Astrocyte (in vitro differentiated cells and primary cell): ENCODE measurements at regions not wholly inside any gene's neighbourhood (a gene's known extent, or its start where the extent isn't known, plus 50 kb on each side); places are given as distances from the start of the nearest gene placed in this dataset.
A peak's percentile ranks its signal among the peaks of the same experiment; 100 is the strongest.

ENCODE experiments used
- DNase-seq: peaks from one replicate; pipeline ENCODE4 v3.0.0-alpha.2; 2010; ENCODE audit warnings: low read depth
- FAIRE-seq: peaks from 2 replicates; lab custom pipeline; 2011; peaks lifted over from hg19 to GRCh38; lab: Jason Lieb, UNC
- H2AFZ ChIP-seq: 2 replicates; pipeline ENCODE4 v1.6.0; 2012; ENCODE audit warnings: low read depth, low read length, inconsistent platforms
- H3K27ac ChIP-seq: 2 replicates; pipeline ENCODE4 v1.5.1; 2011; ENCODE audit warnings: low read depth, low read length, inconsistent platforms
- H3K27me3 ChIP-seq: 2 replicates; pipeline ENCODE4 v1.6.0; 2011; ENCODE audit warnings: low read length, inconsistent platforms; ENCODE audit not compliant: insufficient read depth
- H3K36me3 ChIP-seq: 2 replicates; pipeline ENCODE4 v1.5.1; 2011; ENCODE audit warnings: low read length, inconsistent platforms; ENCODE audit not compliant: insufficient read depth
- H3K4me1 ChIP-seq: 2 replicates; pipeline ENCODE4 v1.5.1; 2011; ENCODE audit warnings: low read length, inconsistent platforms; ENCODE audit not compliant: insufficient read depth
- H3K4me2 ChIP-seq: 2 replicates; pipeline ENCODE4 v1.6.0; 2012; ENCODE audit warnings: low read length, inconsistent platforms
- H3K4me3 ChIP-seq: 2 replicates; pipeline ENCODE4 v1.5.1; 2011; ENCODE audit warnings: low read depth, mild to moderate bottlenecking, low read length, inconsistent platforms; ENCODE audit not compliant: insufficient read depth
- H3K79me2 ChIP-seq: 2 replicates; pipeline ENCODE4 v1.6.0; 2012; ENCODE audit warnings: mild to moderate bottlenecking, low read length, inconsistent platforms; ENCODE audit not compliant: insufficient read depth
- H3K9ac ChIP-seq: 2 replicates; pipeline ENCODE4 v1.6.0; 2012; ENCODE audit warnings: mild to moderate bottlenecking, low read length, inconsistent platforms
- H3K9me3 ChIP-seq: 2 replicates; pipeline ENCODE4 v1.5.1; 2012; ENCODE audit warnings: low read depth, mild to moderate bottlenecking, low read length, inconsistent platforms; ENCODE audit not compliant: insufficient read depth
- H4K20me1 ChIP-seq: 2 replicates; pipeline ENCODE4 v1.6.0; 2012; ENCODE audit warnings: low read length, inconsistent platforms; ENCODE audit not compliant: insufficient read depth
- H3K27ac Mint-ChIP-seq: one replicate; pipeline ENCODE4 v1.8.0; 2021; ENCODE audit warnings: mild to moderate bottlenecking, mixed read lengths; ENCODE audit not compliant: unreplicated experiment
- H3K27me3 Mint-ChIP-seq: one replicate; pipeline ENCODE4 v1.8.0; 2021; ENCODE audit warnings: low read depth, mixed read lengths; ENCODE audit not compliant: unreplicated experiment
- H3K36me3 Mint-ChIP-seq: one replicate; pipeline ENCODE4 v1.8.0; 2021; ENCODE audit warnings: low read depth, mixed read lengths; ENCODE audit not compliant: unreplicated experiment
- H3K4me1 Mint-ChIP-seq: one replicate; pipeline ENCODE4 v1.8.0; 2021; ENCODE audit warnings: low read depth, mixed read lengths; ENCODE audit not compliant: unreplicated experiment
- H3K4me3 Mint-ChIP-seq: one replicate; pipeline ENCODE4 v1.8.0; 2021; ENCODE audit warnings: mild to moderate bottlenecking, moderate library complexity, mixed read lengths; ENCODE audit not compliant: unreplicated experiment
- H3K9me3 Mint-ChIP-seq: one replicate; pipeline ENCODE4 v1.8.0; 2021; ENCODE audit warnings: mild to moderate bottlenecking, mixed read lengths; ENCODE audit not compliant: unreplicated experiment
- CTCF ChIP-seq: IDR thresholded peaks from 2 replicates; pipeline ENCODE4 v1.5.1; 2011; ENCODE audit warnings: low read depth, mild to moderate bottlenecking, inconsistent platforms, low read length, moderate library complexity; ENCODE audit not compliant: insufficient read depth
- EZH2 ChIP-seq: IDR thresholded peaks from 2 replicates; pipeline ENCODE4 v1.6.1; 2012; ENCODE audit warnings: mild to moderate bottlenecking, low read length, inconsistent platforms; ENCODE audit not compliant: insufficient read depth

GRCh38 chr16:72467157-72467759, 295.3 kb upstream of the PMFBP1 start:
- no peak for FAIRE-seq
- DNase-seq = no peak
- H3K9me3 ChIP-seq = no peaks in the 10 kb centered on the region
- H3K4me1 Mint-ChIP-seq = peaks cover 16% of the 10 kb centered on the region
- H2AFZ ChIP-seq = no peak overlapping the region
- H3K27me3 Mint-ChIP-seq = no peaks in the 10 kb centered on the region
- H3K4me3 ChIP-seq = no peak overlapping the region
- no peak overlapping the region for H3K4me2 ChIP-seq
- no peaks in the 10 kb centered on the region for H3K79me2 ChIP-seq
- no peaks in the 10 kb centered on the region for H3K36me3 ChIP-seq
- no peak overlapping the region for H3K9ac ChIP-seq
- no peak overlapping the region for H3K27ac Mint-ChIP-seq
- no peak overlapping the region for H3K4me3 Mint-ChIP-seq
- H3K9me3 Mint-ChIP-seq = peaks cover 4% of the 10 kb centered on the region
- TF ChIP-seq CTCF (peak; percentile 57), EZH2 (no peak)
- no peaks in the 10 kb centered on the region for H4K20me1 ChIP-seq
- H3K36me3 Mint-ChIP-seq = peaks cover 2% of the 10 kb centered on the region
- no peaks in the 10 kb centered on the region for H3K4me1 ChIP-seq
- no peaks in the 10 kb centered on the region for H3K27me3 ChIP-seq
- H3K27ac ChIP-seq = no peak overlapping the region

GRCh38 chr16:72464597-72465368, 292.8 kb upstream of the PMFBP1 start:
- no peak overlapping the region for H3K4me3 ChIP-seq
- H3K79me2 ChIP-seq = no peaks in the 10 kb centered on the region
- no peak overlapping the region for H3K9ac ChIP-seq
- peaks cover 4% of the 10 kb centered on the region for H3K9me3 Mint-ChIP-seq
- no peaks in the 10 kb centered on the region for H3K27me3 Mint-ChIP-seq
- H3K4me1 ChIP-seq = no peaks in the 10 kb centered on the region
- H3K27ac Mint-ChIP-seq = no peak overlapping the region
- no peak overlapping the region for H3K27ac ChIP-seq
- DNase-seq (no peak), FAIRE-seq (no peak)
- H3K36me3 Mint-ChIP-seq = peaks cover 3% of the 10 kb centered on the region
- H3K36me3 ChIP-seq = no peaks in the 10 kb centered on the region
- H3K4me1 Mint-ChIP-seq = peaks cover 10% of the 10 kb centered on the region
- TF ChIP-seq EZH2 (no peak), CTCF (no peak)
- H3K9me3 ChIP-seq = no peaks in the 10 kb centered on the region
- no peak overlapping the region for H3K4me3 Mint-ChIP-seq
- no peak overlapping the region for H2AFZ ChIP-seq
- H4K20me1 ChIP-seq = no peaks in the 10 kb centered on the region
- H3K27me3 ChIP-seq = no peaks in the 10 kb centered on the region
- no peak overlapping the region for H3K4me2 ChIP-seq

- FAIRE-seq = no peak
- Mint-ChIP-seq H3K36me3 (peaks cover 3% of the 10 kb centered on the region), H3K4me1 (peaks cover 7% of the 10 kb centered on the region), H3K27ac (no peak overlapping the region), H3K27me3 (no peaks in the 10 kb centered on the region), H3K9me3 (peaks cover 4% of the 10 kb centered on the region), H3K4me3 (no peak overlapping the region)
- Histone ChIP-seq H2AFZ (no peak overlapping the region), H3K79me2 (no peaks in the 10 kb centered on the region), H3K27ac (no peak overlapping the region), H3K4me1 (no peaks in the 10 kb centered on the region), H3K27me3 (no peaks in the 10 kb centered on the region), H3K4me2 (no peak overlapping the region), H3K9ac (no peak overlapping the region), H3K4me3 (no peak overlapping the region), H3K9me3 (no peaks in the 10 kb centered on the region), H4K20me1 (no peaks in the 10 kb centered on the region), H3K36me3 (no peaks in the 10 kb centered on the region)
- no peak for DNase-seq
- TF ChIP-seq CTCF (no peak), EZH2 (no peak)
Observed at GRCh38 chr16:72464052-72464451, 292.1 kb upstream of the PMFBP1 start.
